ENCODE measurements at regions not wholly inside any gene's neighbourhood (a gene's known extent, or its start where the extent isn't known, plus 50 kb on each side); places are given as distances from the start of the nearest gene placed in this dataset.

DNA sequence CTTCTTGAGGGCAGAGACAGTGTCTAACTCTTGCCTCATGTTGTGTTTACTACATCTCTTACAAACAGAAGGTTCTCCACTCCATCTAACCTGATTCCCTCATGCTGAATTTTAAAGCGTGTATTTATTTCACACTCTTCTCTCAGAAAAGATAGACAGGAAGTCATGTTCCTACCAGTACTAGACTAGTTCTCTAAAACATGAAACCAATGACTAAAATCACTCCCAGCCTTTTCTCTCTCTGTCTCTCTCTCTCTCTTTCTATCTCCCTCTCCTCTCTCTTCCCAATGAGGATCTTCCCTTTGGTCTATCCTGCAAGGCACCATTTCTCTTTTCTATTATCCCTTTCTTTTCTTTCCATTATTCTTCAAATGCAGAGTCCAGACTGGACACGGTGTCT, 391.9 kb upstream of the CADM1 start:
- no peak for TF ChIP-seq SIN3A (IDR thresholded peaks at IDR 0.05; ENCODE audit: borderline replicate concordance, insufficient read depth, low read depth, low read length)
- TF ChIP-seq, protein P1, sequence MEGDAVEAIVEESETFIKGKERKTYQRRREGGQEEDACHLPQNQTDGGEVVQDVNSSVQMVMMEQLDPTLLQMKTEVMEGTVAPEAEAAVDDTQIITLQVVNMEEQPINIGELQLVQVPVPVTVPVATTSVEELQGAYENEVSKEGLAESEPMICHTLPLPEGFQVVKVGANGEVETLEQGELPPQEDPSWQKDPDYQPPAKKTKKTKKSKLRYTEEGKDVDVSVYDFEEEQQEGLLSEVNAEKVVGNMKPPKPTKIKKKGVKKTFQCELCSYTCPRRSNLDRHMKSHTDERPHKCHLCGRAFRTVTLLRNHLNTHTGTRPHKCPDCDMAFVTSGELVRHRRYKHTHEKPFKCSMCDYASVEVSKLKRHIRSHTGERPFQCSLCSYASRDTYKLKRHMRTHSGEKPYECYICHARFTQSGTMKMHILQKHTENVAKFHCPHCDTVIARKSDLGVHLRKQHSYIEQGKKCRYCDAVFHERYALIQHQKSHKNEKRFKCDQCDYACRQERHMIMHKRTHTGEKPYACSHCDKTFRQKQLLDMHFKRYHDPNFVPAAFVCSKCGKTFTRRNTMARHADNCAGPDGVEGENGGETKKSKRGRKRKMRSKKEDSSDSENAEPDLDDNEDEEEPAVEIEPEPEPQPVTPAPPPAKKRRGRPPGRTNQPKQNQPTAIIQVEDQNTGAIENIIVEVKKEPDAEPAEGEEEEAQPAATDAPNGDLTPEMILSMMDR (IDR thresholded peaks at IDR 0.05) = no peak
